ENCODE measurements at regions not wholly inside any gene's neighbourhood (a gene's known extent, or its start where the extent isn't known, plus 50 kb on each side); places are given as distances from the start of the nearest gene placed in this dataset.
A peak's percentile ranks its signal among the peaks of the same experiment; 100 is the strongest.

GRCh38 chr12:31877884-31878283 is 81.3 kb upstream of the RESF1 start:
- Histone ChIP-seq H3K18ac (ENCODE audit: low read length) (no peak overlapping the region), H2AK5ac (ENCODE audit: low read depth, low read length) (no peak overlapping the region), H2BK15ac (ENCODE audit: low read length) (no peak overlapping the region), H2BK12ac (ENCODE audit: low read length) (no peak overlapping the region), H3K4me2 (ENCODE audit: insufficient read depth, low read length, poor library complexity, severe bottlenecking) (no peak overlapping the region), H3K36me3 (replicated peaks in 1 of 2; ENCODE audit: control insufficient read depth in 2 of 2, insufficient read depth in 2 of 2, low read length in 2 of 2) (no peaks in the 10 kb centered on the region), H3K14ac (ENCODE audit: low read length) (no peak overlapping the region), H3K4me3 (ENCODE audit: low read length in 2 of 2) (no peak overlapping the region), H3K23ac (ENCODE audit: low read depth, low read length, poor library complexity) (no peak overlapping the region), H3K9ac (ENCODE audit: low read depth, low read length, poor library complexity) (no peak overlapping the region), H3K4me1 (ENCODE audit: control insufficient read depth in 2 of 2, insufficient read depth in 1 of 2, low read depth in 1 of 2, low read length in 2 of 2) (peaks cover 0 to 3% of the 10 kb centered on the region in 2 donors), H2AFZ (ENCODE audit: low read length) (no peak overlapping the region), H4K8ac (ENCODE audit: low read depth, low read length) (no peak overlapping the region), H2BK120ac (ENCODE audit: low read depth, low read length) (no peak overlapping the region), H3K9me3 (replicated peaks in 1 of 2; ENCODE audit: control insufficient read depth in 2 of 2, insufficient read depth in 1 of 2, low read depth in 1 of 2, low read length in 2 of 2) (no peaks in the 10 kb centered on the region), H2BK5ac (ENCODE audit: low read length) (no peak overlapping the region), H4K91ac (ENCODE audit: low read depth, low read length, poor library complexity) (no peak overlapping the region), H3K4ac (ENCODE audit: low read length) (no peak overlapping the region), H3K79me1 (ENCODE audit: low read depth, low read length) (no peaks in the 10 kb centered on the region), H3K27me3 (ENCODE audit: control insufficient read depth in 3 of 3, insufficient read depth in 3 of 3, low read depth in 1 of 3, low read length in 3 of 3) (no peaks in the 10 kb centered on the region), H3K27ac (replicated peaks; ENCODE audit: low read length) (no peak overlapping the region)
- DNase-seq (ENCODE audit: low spot score): no peak
- no CpG with 5 or more reads among the region's 1 CpG for WGBS, 2 donors (ENCODE audit: extremely low coverage in 2 of 2, insufficient read length in 2 of 2, insufficient replicate concordance in 1 of 2)

GRCh38 chr12:31876568-31877424 is 82.4 kb upstream of the RESF1 start:
- no peak for DNase-seq (ENCODE audit: low spot score)
- no CpG with 5 or more reads among the region's 13 CpGs for WGBS, 2 donors (ENCODE audit: extremely low coverage in 2 of 2, insufficient read length in 2 of 2, insufficient replicate concordance in 1 of 2)

GRCh38 chr12:31875609-31875964 is 83.6 kb upstream of the RESF1 start:
- Histone ChIP-seq H3K4ac (ENCODE audit: low read length) (no peak overlapping the region), H3K9ac (ENCODE audit: low read depth, low read length, poor library complexity) (no peak overlapping the region), H3K14ac (ENCODE audit: low read length) (no peak overlapping the region), H3K23ac (ENCODE audit: low read depth, low read length, poor library complexity) (no peak overlapping the region), H2BK120ac (ENCODE audit: low read depth, low read length) (no peak overlapping the region), H2AK5ac (ENCODE audit: low read depth, low read length) (no peak overlapping the region), H3K27me3 (ENCODE audit: control insufficient read depth in 3 of 3, insufficient read depth in 3 of 3, low read depth in 1 of 3, low read length in 3 of 3) (no peaks in the 10 kb centered on the region), H3K79me1 (ENCODE audit: low read depth, low read length) (no peaks in the 10 kb centered on the region), H3K18ac (ENCODE audit: low read length) (no peak overlapping the region), H4K91ac (ENCODE audit: low read depth, low read length, poor library complexity) (no peak overlapping the region), H3K4me2 (ENCODE audit: insufficient read depth, low read length, poor library complexity, severe bottlenecking) (no peak overlapping the region), H2AFZ (ENCODE audit: low read length) (peak overlapping the region; percentile 8), H3K4me1 (ENCODE audit: control insufficient read depth in 2 of 2, insufficient read depth in 1 of 2, low read depth in 1 of 2, low read length in 2 of 2) (peaks cover 0 to 3% of the 10 kb centered on the region in 2 donors), H3K36me3 (replicated peaks in 1 of 2; ENCODE audit: control insufficient read depth in 2 of 2, insufficient read depth in 2 of 2, low read length in 2 of 2) (no peaks in the 10 kb centered on the region), H2BK12ac (ENCODE audit: low read length) (no peak overlapping the region), H2BK15ac (ENCODE audit: low read length) (no peak overlapping the region), H3K9me3 (replicated peaks in 1 of 2; ENCODE audit: control insufficient read depth in 2 of 2, insufficient read depth in 1 of 2, low read depth in 1 of 2, low read length in 2 of 2) (no peaks in the 10 kb centered on the region), H3K4me3 (ENCODE audit: low read length in 2 of 2) (no peak overlapping the region), H4K8ac (ENCODE audit: low read depth, low read length) (no peak overlapping the region), H2BK5ac (ENCODE audit: low read length) (no peak overlapping the region), H3K27ac (replicated peaks; ENCODE audit: low read length) (no peak overlapping the region)
- WGBS, 2 donors (ENCODE audit: extremely low coverage in 2 of 2, insufficient read length in 2 of 2, insufficient replicate concordance in 1 of 2): no CpG with 5 or more reads among the region's 8 CpGs
- DNase-seq (ENCODE audit: low spot score): no peak

More at GRCh38 chr12:31876568-31877424, 82.4 kb upstream of the RESF1 start:
- Histone ChIP-seq H3K18ac (ENCODE audit: low read length) (no peak overlapping the region), H3K27ac (replicated peaks; ENCODE audit: low read length) (no peak overlapping the region), H3K9ac (ENCODE audit: low read depth, low read length, poor library complexity) (no peak overlapping the region), H2BK5ac (ENCODE audit: low read length) (no peak overlapping the region), H3K4me2 (ENCODE audit: insufficient read depth, low read length, poor library complexity, severe bottlenecking) (no peak overlapping the region), H3K4me3 (ENCODE audit: low read length in 2 of 2) (no peak overlapping the region), H3K4me1 (ENCODE audit: control insufficient read depth in 2 of 2, insufficient read depth in 1 of 2, low read depth in 1 of 2, low read length in 2 of 2) (peaks cover 0 to 3% of the 10 kb centered on the region in 2 donors), H3K9me3 (replicated peaks in 1 of 2; ENCODE audit: control insufficient read depth in 2 of 2, insufficient read depth in 1 of 2, low read depth in 1 of 2, low read length in 2 of 2) (no peaks in the 10 kb centered on the region), H4K91ac (ENCODE audit: low read depth, low read length, poor library complexity) (no peak overlapping the region), H3K4ac (ENCODE audit: low read length) (no peak overlapping the region), H3K14ac (ENCODE audit: low read length) (no peak overlapping the region), H2AK5ac (ENCODE audit: low read depth, low read length) (no peak overlapping the region), H3K36me3 (replicated peaks in 1 of 2; ENCODE audit: control insufficient read depth in 2 of 2, insufficient read depth in 2 of 2, low read length in 2 of 2) (no peaks in the 10 kb centered on the region), H3K23ac (ENCODE audit: low read depth, low read length, poor library complexity) (no peak overlapping the region), H2BK12ac (ENCODE audit: low read length) (no peak overlapping the region), H2BK120ac (ENCODE audit: low read depth, low read length) (no peak overlapping the region), H3K27me3 (ENCODE audit: control insufficient read depth in 3 of 3, insufficient read depth in 3 of 3, low read depth in 1 of 3, low read length in 3 of 3) (no peaks in the 10 kb centered on the region), H2AFZ (ENCODE audit: low read length) (no peak overlapping the region), H4K8ac (ENCODE audit: low read depth, low read length) (no peak overlapping the region), H3K79me1 (ENCODE audit: low read depth, low read length) (no peaks in the 10 kb centered on the region), H2BK15ac (ENCODE audit: low read length) (no peak overlapping the region)

- H2BK120ac ChIP-seq (ENCODE audit: low read depth, low read length): no peak overlapping the region
- H3K36me3 ChIP-seq (replicated peaks in 1 of 2; ENCODE audit: control insufficient read depth in 2 of 2, insufficient read depth in 2 of 2, low read length in 2 of 2): no peaks in the 10 kb centered on the region
- 100% methylated on average over 1 of the region's 6 CpGs; no CpG with 5 or more reads in 1 of the 2 donors for WGBS, 2 donors (ENCODE audit: extremely low coverage in 2 of 2, insufficient read length in 2 of 2, insufficient replicate concordance in 1 of 2)
- H3K4me1 ChIP-seq (ENCODE audit: control insufficient read depth in 2 of 2, insufficient read depth in 1 of 2, low read depth in 1 of 2, low read length in 2 of 2): peaks cover 0 to 3% of the 10 kb centered on the region in 2 donors
- no peak overlapping the region for H4K91ac ChIP-seq (ENCODE audit: low read depth, low read length, poor library complexity)
- H3K27ac ChIP-seq (replicated peaks; ENCODE audit: low read length): no peak overlapping the region
- H2AFZ ChIP-seq (ENCODE audit: low read length): peak overlapping the region; percentile 8
- H3K9ac ChIP-seq (ENCODE audit: low read depth, low read length, poor library complexity): no peak overlapping the region
- no peak overlapping the region for H3K23ac ChIP-seq (ENCODE audit: low read depth, low read length, poor library complexity)
- no peak overlapping the region for H3K4me3 ChIP-seq (ENCODE audit: low read length in 2 of 2)
- H3K27me3 ChIP-seq (ENCODE audit: control insufficient read depth in 3 of 3, insufficient read depth in 3 of 3, low read depth in 1 of 3, low read length in 3 of 3): no peaks in the 10 kb centered on the region
- H2AK5ac ChIP-seq (ENCODE audit: low read depth, low read length): peak overlapping the region; percentile 57
- no peaks in the 10 kb centered on the region for H3K79me1 ChIP-seq (ENCODE audit: low read depth, low read length)
- no peaks in the 10 kb centered on the region for H3K9me3 ChIP-seq (replicated peaks in 1 of 2; ENCODE audit: control insufficient read depth in 2 of 2, insufficient read depth in 1 of 2, low read depth in 1 of 2, low read length in 2 of 2)
- H2BK15ac ChIP-seq (ENCODE audit: low read length): no peak overlapping the region
- H4K8ac ChIP-seq (ENCODE audit: low read depth, low read length): no peak overlapping the region
- H3K18ac ChIP-seq (ENCODE audit: low read length): no peak overlapping the region
- H3K4me2 ChIP-seq (ENCODE audit: insufficient read depth, low read length, poor library complexity, severe bottlenecking): no peak overlapping the region
- no peak overlapping the region for H2BK12ac ChIP-seq (ENCODE audit: low read length)
- no peak overlapping the region for H3K14ac ChIP-seq (ENCODE audit: low read length)
- DNase-seq (ENCODE audit: low spot score): no peak
- no peak overlapping the region for H2BK5ac ChIP-seq (ENCODE audit: low read length)
- H3K4ac ChIP-seq (ENCODE audit: low read length): no peak overlapping the region
These were observed 84.1 kb upstream of the RESF1 start for GRCh38 chr12:31874961-31875608.
